BJ (cell line): ENCODE measurements at regions not wholly inside any gene's neighbourhood (a gene's known extent, or its start where the extent isn't known, plus 50 kb on each side); places are given as distances from the start of the nearest gene placed in this dataset.

Source experiments
- CTCF ChIA-PET: fragments of 350-600 bp; formaldehyde crosslinking; extraction: SDS; loops from one replicate; lab custom pipeline; 2021; ENCODE audit warnings: antibody characterized with exemption, inconsistent platforms; lab: Yijun Ruan, JAX
- POLR2A ChIA-PET: fragments of 300-600 bp; sonication (Branson Sonifier 250); formaldehyde crosslinking; extraction: SDS; loops from one replicate; lab custom pipeline; 2021; ENCODE audit warnings: antibody characterized with exemption; lab: Charles Lee
- DNase-seq: peaks from one replicate; pipeline ENCODE4 v3.0.0-alpha.2; 2011; ENCODE audit warnings: low read depth
- H3K27me3 ChIP-seq: 2 replicates; pipeline ENCODE4 v1.6.0; 2011; ENCODE audit warnings: low read length; ENCODE audit not compliant: control insufficient read depth, insufficient read depth
- H3K36me3 ChIP-seq: 2 replicates; pipeline ENCODE4 v1.5.1; 2011; ENCODE audit warnings: low read length; ENCODE audit not compliant: control insufficient read depth, insufficient read depth
- H3K4me3 ChIP-seq: 2 replicates; pipeline ENCODE4 v1.5.1; 2011; ENCODE audit warnings: low read depth, mild to moderate bottlenecking, control low read depth, low read length
- CTCF ChIP-seq: IDR thresholded peaks from 2 replicates; pipeline ENCODE4 v1.5.1; 2011; ENCODE audit warnings: low read depth, mild to moderate bottlenecking, control low read depth, inconsistent platforms, low read length, moderate library complexity; ENCODE audit not compliant: insufficient read depth

DNA sequence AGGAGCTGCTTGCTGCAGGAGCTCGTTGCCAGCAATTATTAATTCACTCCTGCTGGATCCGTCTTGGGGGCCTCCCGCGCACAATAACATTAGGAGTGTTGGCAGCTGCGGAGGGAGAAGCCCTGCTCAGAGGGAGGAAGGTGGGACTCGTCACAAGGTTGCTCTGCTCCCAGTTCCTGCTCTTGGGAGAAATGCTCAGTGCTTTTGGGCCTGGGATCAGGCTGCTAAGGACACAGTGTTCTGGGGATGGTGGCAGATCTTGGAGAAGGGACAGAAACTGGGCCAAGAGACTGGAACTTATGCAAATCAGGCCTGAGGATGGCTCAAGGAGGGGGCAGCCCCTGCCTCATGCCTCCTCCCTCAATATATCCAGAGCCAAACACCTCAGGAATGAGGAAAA lies 78.9 kb upstream of the OLFM4 start:
- DNase-seq = no peak
- no peaks in the 10 kb centered on the region for H3K27me3 ChIP-seq
- H3K36me3 ChIP-seq = no peaks in the 10 kb centered on the region
- ChIA-PET POLR2A (no interaction called here), CTCF (no interaction called here)
- TF ChIP-seq CTCF = no peak
- no peak overlapping the region for H3K4me3 ChIP-seq

- POLR2A ChIA-PET = no interaction called here
These were observed 79.6 kb upstream of the OLFM4 start for GRCh38 chr13:52949044-52949443.

GRCh38 chr13:52947921-52948373 lies 80.7 kb upstream of the OLFM4 start:
- H3K27me3 ChIP-seq = no peaks in the 10 kb centered on the region
- ChIA-PET CTCF (no interaction called here), POLR2A (no interaction called here)
- no peak for TF ChIP-seq CTCF
- no peak overlapping the region for H3K4me3 ChIP-seq
- no peak for DNase-seq
- H3K36me3 ChIP-seq = no peaks in the 10 kb centered on the region

More at GRCh38 chr13:52949044-52949443, 79.6 kb upstream of the OLFM4 start:
- Histone ChIP-seq H3K36me3 (no peaks in the 10 kb centered on the region), H3K27me3 (no peaks in the 10 kb centered on the region), H3K4me3 (no peak overlapping the region)
- TF ChIP-seq CTCF = no peak
- CTCF ChIA-PET = no interaction called here
- no peak for DNase-seq

GRCh38 chr13:52945348-52945747 lies 83.3 kb upstream of the OLFM4 start:
- ChIA-PET POLR2A (no interaction called here), CTCF (interaction anchor here (1.6 kb wide), 1 partner anchor 23 kb away, joined by 5 read pairs; no protein-coding TSS in a partner anchor)
- no peak for TF ChIP-seq CTCF
- Histone ChIP-seq H3K4me3 (no peak overlapping the region), H3K36me3 (no peaks in the 10 kb centered on the region), H3K27me3 (no peaks in the 10 kb centered on the region)
- DNase-seq = no peak

GRCh38 chr13:52944697-52945096 lies 83.9 kb upstream of the OLFM4 start:
- TF ChIP-seq CTCF = no peak
- DNase-seq = no peak
- ChIA-PET POLR2A (no interaction called here), CTCF (interaction anchor here (1.6 kb wide), 1 partner anchor 24 kb away, joined by 5 read pairs; no protein-coding TSS in a partner anchor)
- H3K4me3 ChIP-seq = no peak overlapping the region
- no peaks in the 10 kb centered on the region for H3K27me3 ChIP-seq
- no peaks in the 10 kb centered on the region for H3K36me3 ChIP-seq
